K562 (cell line): ENCODE measurements at regions not wholly inside any gene's neighbourhood (a gene's known extent, or its start where the extent isn't known, plus 50 kb on each side); places are given as distances from the start of the nearest gene placed in this dataset.

Experiments used
- ATAC-seq: fragments of 200-7000 bp; cut with Tn5 transposase; 3 replicates; pipeline ENCODE4 v1.9.1; 2020; ENCODE audit warnings: moderate library complexity
- BruUV-seq: library from RNA; stranded (reverse); fragments of 400-500 nt; replicated peaks from 2 replicates; lab custom pipeline; 2021; lab: Mats Ljungman, UMichigan
- CTCF ChIA-PET: fragments of 300-600 bp; formaldehyde crosslinking; extraction: SDS; loops from one replicate; lab custom pipeline; 2021; ENCODE audit warnings: low intra/inter-chr PET ratio; lab: Yijun Ruan, JAX
- POLR2A ChIA-PET: fragments of 300-600, 350-650 bp; sonication (Branson Sonifier 250); formaldehyde crosslinking; extraction: SDS; loops from one replicate; lab custom pipeline; 2021; ENCODE audit warnings: antibody characterized with exemption, inconsistent platforms; lab: Yijun Ruan, JAX
- DNase-seq, 4 experiments: peaks; one replicate each; pipeline versions ENCODE4 v3.0.0 to v3.0.0-alpha.2; 2011 to 2018; ENCODE audit warnings: low spot score in 3 of 4, mixed read lengths in 3 of 4; ENCODE audit errors: extremely low read depth in 1 of 4
- FAIRE-seq: peaks from 2 replicates; lab custom pipeline; 2011; peaks lifted over from hg19 to GRCh38; lab: Jason Lieb, UNC
- H2AFZ ChIP-seq: 2 replicates; pipeline ENCODE4 v1.6.0; 2011; ENCODE audit warnings: low read depth, low read length, control low read depth, inconsistent platforms
- H3K27ac ChIP-seq: fragments of 200-600 bp; 3 replicates; pipeline ENCODE4 v1.8.0; 2011; ENCODE audit warnings: low read depth, mild to moderate bottlenecking, control low read depth, inconsistent platforms, low read length, moderate library complexity, mixed read lengths; ENCODE audit errors: extremely low read depth
- H3K27me3 ChIP-seq, 2 experiments: fragments of 300-600 bp in 1 of 2; 2 replicates in 1 of 2; 3 replicates in 1 of 2; pipeline versions ENCODE4 v1.6.0 to v1.8.0; 2011; ENCODE audit warnings: inconsistent platforms in 2 of 2, low read length in 2 of 2, mild to moderate bottlenecking in 1 of 2, mixed read lengths in 1 of 2, moderate library complexity in 1 of 2; ENCODE audit not compliant: control insufficient read depth in 2 of 2, insufficient read depth in 2 of 2
- H3K36me3 ChIP-seq: fragments of 300-600 bp; 3 replicates; pipeline ENCODE4 v1.8.0; 2011; ENCODE audit warnings: mild to moderate bottlenecking, low read length, inconsistent platforms; ENCODE audit not compliant: control insufficient read depth, insufficient read depth
- H3K4me1 ChIP-seq, 2 experiments: fragments of 200-600 bp in 1 of 2; replicated peaks in 1 of 2; 2 replicates in 1 of 2; 3 replicates in 1 of 2; pipeline versions ENCODE4 v1.5.1 to v1.8.0; 2011; ENCODE audit warnings: inconsistent platforms in 2 of 2, low read length in 2 of 2, mild to moderate bottlenecking in 1 of 2, mixed read lengths in 1 of 2, moderate library complexity in 1 of 2; ENCODE audit not compliant: control insufficient read depth in 2 of 2, insufficient read depth in 2 of 2
- H3K4me2 ChIP-seq: 2 replicates; pipeline ENCODE4 v1.6.1; 2011; ENCODE audit warnings: low read length, control low read depth, inconsistent platforms, mixed read lengths; ENCODE audit not compliant: insufficient read depth
- H3K4me3 ChIP-seq: fragments of 200-600 bp; sonication (generic), shearing (Covaris generic); 2 replicates; pipeline ENCODE4 v1.5.1; 2016; ENCODE audit warnings: control low read depth, inconsistent platforms
- H3K79me2 ChIP-seq: fragments of 200-600 bp; 3 replicates; pipeline ENCODE4 v1.8.0; 2011; ENCODE audit warnings: low read length, inconsistent platforms; ENCODE audit not compliant: control insufficient read depth, insufficient read depth
- H3K9ac ChIP-seq, 2 experiments: 2 replicates each; pipeline versions ENCODE4 v1.6.0 to v1.6.1; 2011; ENCODE audit warnings: low read depth in 2 of 2, low read length in 2 of 2, control low read depth in 1 of 2, inconsistent platforms in 1 of 2, mild to moderate bottlenecking in 1 of 2, mixed read lengths in 1 of 2; ENCODE audit not compliant: insufficient read depth in 1 of 2
- H3K9me1 ChIP-seq: one replicate; pipeline ENCODE4 v1.6.0; 2011; ENCODE audit warnings: inconsistent platforms, mild to moderate bottlenecking, low read length, moderate library complexity; ENCODE audit not compliant: control insufficient read depth, insufficient read depth
- H3K9me3 ChIP-seq: replicated peaks from 2 replicates; pipeline ENCODE4 v1.5.1; 2011; ENCODE audit warnings: low read depth, low read length, inconsistent platforms; ENCODE audit not compliant: control insufficient read depth, insufficient read depth
- H4K20me1 ChIP-seq: replicated peaks from 2 replicates; pipeline ENCODE4 v1.6.1; 2011; ENCODE audit warnings: low read length, inconsistent platforms, mixed read lengths; ENCODE audit not compliant: control insufficient read depth, insufficient read depth
- ILF3 ChIP-seq: fragments of 450-650 bp; IDR thresholded peaks from 2 replicates; pipeline ENCODE4 v1.6.1; 2018; ENCODE audit warnings: antibody characterized with exemption, mild to moderate bottlenecking, moderate library complexity, borderline replicate concordance
- JUN ChIP-seq, 2 experiments: sonication (generic) in 1 of 2; formaldehyde crosslinking in 1 of 2; IDR thresholded peaks; 2 replicates each; pipeline versions ENCODE4 v1.6.1 to v1.8.0; 2012 to 2022; ENCODE audit warnings: borderline replicate concordance in 2 of 2, mild to moderate bottlenecking in 2 of 2, improper control_type of control experiment in 1 of 2, low read depth in 1 of 2, low read length in 1 of 2, missing genetic modification reagents in 1 of 2
- SMAD2 ChIP-seq: fragments of 150-350 bp; IDR thresholded peaks from 2 replicates; pipeline ENCODE4 v1.6.1; 2014; ENCODE audit warnings: low read depth, mild to moderate bottlenecking, low read length
- TRIM24 ChIP-seq, 2 experiments: fragments of 450-650 bp; IDR thresholded peaks; 2 replicates each; pipeline ENCODE4 v1.6.1; 2016
- ZEB2 ChIP-seq: fragments of 450-650 bp; IDR thresholded peaks from 2 replicates; pipeline ENCODE4 v1.6.1; 2016
- ZNF217 ChIP-seq: sonication (generic); formaldehyde crosslinking; IDR thresholded peaks from 2 replicates; pipeline ENCODE4 v1.8.0; 2022; ENCODE audit warnings: mild to moderate bottlenecking, missing genetic modification reagents
- ZNF830 ChIP-seq: fragments of 250-450 bp; sonication (Bioruptor Pico); IDR thresholded peaks from 2 replicates; pipeline ENCODE4 v1.5.0; 2021; ENCODE audit warnings: mild to moderate bottlenecking
- WGBS: fragments of 100-300 bp; shearing (Covaris generic); methylation state at CpG from one replicate; pipeline ENCODE4 v1.1.6; 2016; ENCODE audit warnings: low coverage, mixed read lengths; ENCODE audit not compliant: insufficient coverage; ENCODE audit errors: missing lambda C conversion rate; 5-methylcytosine and 5-hydroxymethylcytosine counted together
- in situ Hi-C: fragments of 300-500 bp; cut with MboI; formaldehyde crosslinking; loops from 4 replicates; pipeline ENCODE4 v1.15.0; 2018; ENCODE audit warnings: inconsistent platforms, mixed read lengths
- intact Hi-C: fragments of 100-400 bp; cut with micrococcal nuclease; formaldehyde crosslinking; loops from 2 replicates; pipeline ENCODE4 v1.14.2; 2022
- TF ChIP-seq, protein P1 (sequence below): IDR thresholded peaks from 2 replicates; pipeline ENCODE4 v1.6.1; 2012; ENCODE audit warnings: low read depth, low read length, improper control_type of control experiment, borderline replicate concordance
- TF ChIP-seq, protein P2 (sequence below): fragments of 450-650 bp; IDR thresholded peaks from 2 replicates; pipeline ENCODE4 v1.6.1; 2017; ENCODE audit warnings: antibody characterized with exemption, mild to moderate bottlenecking
- TF ChIP-seq, protein P3 (sequence below), 3 experiments: fragments of 200-800 bp in 1 of 3; sonication (Bioruptor generic) in 1 of 3; sonication (generic) in 1 of 3; formaldehyde crosslinking in 1 of 3; IDR thresholded peaks; 2 replicates each; pipeline versions ENCODE4 v1.6.1 to v1.8.0; 2016 to 2022; ENCODE audit warnings: mild to moderate bottlenecking in 2 of 3, missing compliant biosample characterization in 2 of 3, missing genetic modification characterization in 2 of 3, missing genetic modification reagents in 1 of 3

DNA sequence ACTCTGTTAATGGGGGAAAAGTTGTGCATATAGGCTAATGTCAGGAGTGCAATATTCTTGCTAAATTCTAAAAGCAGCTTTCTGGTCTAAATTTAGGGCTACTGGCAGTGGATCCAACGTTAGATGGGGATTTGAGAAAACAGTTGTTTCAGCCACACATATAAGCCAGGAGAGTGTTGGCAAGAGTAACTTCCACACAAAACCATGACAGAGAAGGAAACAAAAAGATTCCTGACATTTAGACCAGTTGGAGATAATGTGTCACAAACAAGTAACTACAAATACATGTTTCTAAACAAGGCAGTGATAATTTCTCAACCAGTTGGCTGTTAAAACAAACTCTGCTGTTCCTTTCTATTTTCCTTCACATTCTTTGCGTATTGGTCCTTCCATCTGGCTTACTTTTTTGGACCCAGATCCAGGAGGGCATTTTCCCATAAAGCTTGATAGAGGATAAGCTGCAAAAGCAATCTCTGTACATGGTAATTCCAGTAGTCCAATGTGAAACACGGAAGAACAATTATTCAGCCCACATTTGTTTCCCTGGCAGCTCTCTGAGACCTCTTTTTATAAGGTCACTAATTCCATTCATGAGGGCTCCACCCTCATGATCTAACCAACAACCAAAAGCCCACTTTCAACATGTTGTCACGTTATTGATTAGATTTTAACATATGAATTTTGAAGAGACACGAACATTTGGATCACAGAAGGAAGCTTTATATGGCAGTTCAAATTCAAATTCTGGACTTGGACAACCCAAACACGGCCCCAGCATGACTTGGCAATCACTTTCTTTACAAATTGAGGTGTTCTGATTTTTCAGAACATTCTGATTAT, 1888.6 kb downstream of the MRPL39 start:
- no TSS peak for BruUV-seq
- CTCF ChIA-PET: interaction anchor here (0.6 kb wide), 1 partner anchor 129 kb away, joined by 3 read pairs; no protein-coding TSS in a partner anchor
- H3K79me2 ChIP-seq: no peaks in the 10 kb centered on the region
- DNase-seq (no peak), ATAC-seq (no peak), FAIRE-seq (no peak)
- no peak overlapping the region for H3K4me2 ChIP-seq
- H3K27ac ChIP-seq: no peak overlapping the region
- H4K20me1 ChIP-seq: no peaks in the 10 kb centered on the region
- POLR2A ChIA-PET: interaction anchor here (0.8 to 1.1 kb wide), 2 partner anchors 10 to 15 kb away, joined by 3 to 4 read pairs; no protein-coding TSS in a partner anchor
- H3K27me3 ChIP-seq: no peaks in the 10 kb centered on the region
- H3K9me3 ChIP-seq: no peaks in the 10 kb centered on the region
- H3K9me1 ChIP-seq: no peaks in the 10 kb centered on the region
- H3K9ac ChIP-seq: no peak overlapping the region
- in situ Hi-C loops (no loop called here), intact Hi-C loops (no loop called here)
- H2AFZ ChIP-seq: no peak overlapping the region
- H3K4me3 ChIP-seq: no peak overlapping the region
- 0% methylated on average over 6 of the region's 6 CpGs for WGBS
- H3K36me3 ChIP-seq: no peaks in the 10 kb centered on the region
- H3K4me1 ChIP-seq: no peaks in the 10 kb centered on the region
- TF ChIP-seq SMAD2 (no peak), JUN (IDR thresholded peaks at IDR 0.05; ENCODE audit: borderline replicate concordance, low read depth, low read length) (no peak), JUN (CRISPR knock-in tag; IDR thresholded peaks at IDR 0.05; ENCODE audit: borderline replicate concordance) (no peak), TRIM24 (IDR thresholded peaks at IDR 0.05) (no peak), ZNF830 (CRISPR knock-in tag) (no peak), ILF3 (no peak), ZNF217 (CRISPR knock-in tag) (no peak), ZEB2 (no peak)
- TF ChIP-seq, protein P1, sequence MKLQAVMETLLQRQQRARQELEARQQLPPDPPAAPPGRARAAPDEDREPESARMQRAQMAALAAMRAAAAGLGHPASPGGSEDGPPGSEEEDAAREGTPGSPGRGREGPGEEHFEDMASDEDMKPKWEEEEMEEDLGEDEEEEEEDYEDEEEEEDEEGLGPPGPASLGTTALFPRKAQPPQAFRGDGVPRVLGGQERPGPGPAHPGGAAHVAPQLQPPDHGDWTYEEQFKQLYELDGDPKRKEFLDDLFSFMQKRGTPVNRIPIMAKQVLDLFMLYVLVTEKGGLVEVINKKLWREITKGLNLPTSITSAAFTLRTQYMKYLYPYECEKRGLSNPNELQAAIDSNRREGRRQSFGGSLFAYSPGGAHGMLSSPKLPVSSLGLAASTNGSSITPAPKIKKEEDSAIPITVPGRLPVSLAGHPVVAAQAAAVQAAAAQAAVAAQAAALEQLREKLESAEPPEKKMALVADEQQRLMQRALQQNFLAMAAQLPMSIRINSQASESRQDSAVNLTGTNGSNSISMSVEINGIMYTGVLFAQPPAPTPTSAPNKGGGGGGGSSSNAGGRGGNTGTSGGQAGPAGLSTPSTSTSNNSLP: no peak
- TF ChIP-seq, protein P2, sequence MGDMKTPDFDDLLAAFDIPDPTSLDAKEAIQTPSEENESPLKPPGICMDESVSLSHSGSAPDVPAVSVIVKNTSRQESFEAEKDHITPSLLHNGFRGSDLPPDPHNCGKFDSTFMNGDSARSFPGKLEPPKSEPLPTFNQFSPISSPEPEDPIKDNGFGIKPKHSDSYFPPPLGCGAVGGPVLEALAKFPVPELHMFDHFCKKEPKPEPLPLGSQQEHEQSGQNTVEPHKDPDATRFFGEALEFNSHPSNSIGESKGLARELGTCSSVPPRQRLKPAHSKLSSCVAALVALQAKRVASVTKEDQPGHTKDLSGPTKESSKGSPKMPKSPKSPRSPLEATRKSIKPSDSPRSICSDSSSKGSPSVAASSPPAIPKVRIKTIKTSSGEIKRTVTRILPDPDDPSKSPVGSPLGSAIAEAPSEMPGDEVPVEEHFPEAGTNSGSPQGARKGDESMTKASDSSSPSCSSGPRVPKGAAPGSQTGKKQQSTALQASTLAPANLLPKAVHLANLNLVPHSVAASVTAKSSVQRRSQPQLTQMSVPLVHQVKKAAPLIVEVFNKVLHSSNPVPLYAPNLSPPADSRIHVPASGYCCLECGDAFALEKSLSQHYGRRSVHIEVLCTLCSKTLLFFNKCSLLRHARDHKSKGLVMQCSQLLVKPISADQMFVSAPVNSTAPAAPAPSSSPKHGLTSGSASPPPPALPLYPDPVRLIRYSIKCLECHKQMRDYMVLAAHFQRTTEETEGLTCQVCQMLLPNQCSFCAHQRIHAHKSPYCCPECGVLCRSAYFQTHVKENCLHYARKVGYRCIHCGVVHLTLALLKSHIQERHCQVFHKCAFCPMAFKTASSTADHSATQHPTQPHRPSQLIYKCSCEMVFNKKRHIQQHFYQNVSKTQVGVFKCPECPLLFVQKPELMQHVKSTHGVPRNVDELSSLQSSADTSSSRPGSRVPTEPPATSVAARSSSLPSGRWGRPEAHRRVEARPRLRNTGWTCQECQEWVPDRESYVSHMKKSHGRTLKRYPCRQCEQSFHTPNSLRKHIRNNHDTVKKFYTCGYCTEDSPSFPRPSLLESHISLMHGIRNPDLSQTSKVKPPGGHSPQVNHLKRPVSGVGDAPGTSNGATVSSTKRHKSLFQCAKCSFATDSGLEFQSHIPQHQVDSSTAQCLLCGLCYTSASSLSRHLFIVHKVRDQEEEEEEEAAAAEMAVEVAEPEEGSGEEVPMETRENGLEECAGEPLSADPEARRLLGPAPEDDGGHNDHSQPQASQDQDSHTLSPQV: no peak
- TF ChIP-seq, protein P3, sequence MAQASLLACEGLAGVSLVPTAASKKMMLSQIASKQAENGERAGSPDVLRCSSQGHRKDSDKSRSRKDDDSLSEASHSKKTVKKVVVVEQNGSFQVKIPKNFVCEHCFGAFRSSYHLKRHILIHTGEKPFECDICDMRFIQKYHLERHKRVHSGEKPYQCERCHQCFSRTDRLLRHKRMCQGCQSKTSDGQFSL (CRISPR knock-in tag; IDR thresholded peaks at IDR 0.05): no peak
- TF ChIP-seq, protein P3 (tag; IDR thresholded peaks at IDR 0.05): no peak
